K562 (cell line): ENCODE measurements at regions not wholly inside any gene's neighbourhood (a gene's known extent, or its start where the extent isn't known, plus 50 kb on each side); places are given as distances from the start of the nearest gene placed in this dataset.

ENCODE experiments used
- KLF1 ChIP-seq: fragments of 450-650 bp; IDR thresholded peaks from 2 replicates; pipeline ENCODE4 v1.6.1; 2016; ENCODE audit warnings: missing genetic modification characterization, missing compliant biosample characterization
- ZNF239 ChIP-seq: fragments of 250-450 bp; sonication (Bioruptor Pico); IDR thresholded peaks from 2 replicates; pipeline ENCODE4 v1.4.0; 2020; ENCODE audit warnings: mild to moderate bottlenecking

DNA sequence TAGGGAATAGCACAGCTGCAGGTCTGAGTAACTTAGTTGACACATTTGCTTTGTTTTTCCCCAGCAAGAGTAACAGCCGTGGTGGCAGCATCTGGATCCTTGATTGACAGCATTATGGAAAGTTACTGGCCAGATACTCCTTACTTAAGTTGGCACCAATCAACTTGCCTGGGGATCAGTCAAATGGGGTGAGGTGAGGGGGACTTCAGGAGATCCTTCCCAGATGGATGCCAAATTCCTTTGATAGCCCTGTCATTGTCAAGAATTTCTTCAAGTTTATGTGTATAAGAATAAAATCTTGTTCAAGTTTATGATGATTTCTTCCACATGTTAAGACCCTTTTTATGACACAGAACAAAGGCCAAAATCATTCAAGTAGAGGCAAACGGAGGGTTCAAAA, 618.4 kb downstream of the SLC6A15 start:
- TF ChIP-seq KLF1 (tag) (no peak), ZNF239 (CRISPR knock-in tag) (no peak)
